Neural progenitor cell (in vitro differentiated cells): ENCODE measurements at regions not wholly inside any gene's neighbourhood (a gene's known extent, or its start where the extent isn't known, plus 50 kb on each side); places are given as distances from the start of the nearest gene placed in this dataset.

Source experiments
- DNase-seq: peaks from one replicate; pipeline ENCODE4 v3.0.0-alpha.2; 2016; ENCODE audit warnings: low spot score
- H2AFZ ChIP-seq: fragments of 200-600 bp; sonication (generic); replicated peaks from 2 replicates; pipeline ENCODE4 v1.6.1; 2016; ENCODE audit warnings: antibody characterized with exemption
- H3F3A ChIP-seq: fragments of 200-600 bp; sonication (generic); 2 replicates; pipeline ENCODE4 v1.6.1; 2016; ENCODE audit warnings: antibody characterized with exemption, low read depth
- H3K27ac ChIP-seq: fragments of 200-600 bp; sonication (generic); 2 replicates; pipeline ENCODE4 v1.5.1; 2016; ENCODE audit warnings: mild to moderate bottlenecking
- H3K27me3 ChIP-seq: fragments of 200-600 bp; sonication (generic); 2 replicates; pipeline ENCODE4 v1.6.1; 2016; ENCODE audit warnings: mild to moderate bottlenecking, moderate library complexity
- H3K36me3 ChIP-seq: fragments of 200-600 bp; sonication (generic); 2 replicates; pipeline ENCODE4 v1.5.1; 2016
- H3K4me1 ChIP-seq: fragments of 200-600 bp; sonication (generic); 2 replicates; pipeline ENCODE4 v1.6.1; 2016; ENCODE audit warnings: mixed run types
- H3K4me2 ChIP-seq: fragments of 200-600 bp; sonication (generic); 2 replicates; pipeline ENCODE4 v1.6.1; 2016
- H3K4me3 ChIP-seq: fragments of 200-600 bp; sonication (generic); 2 replicates; pipeline ENCODE4 v1.5.1; 2016
- H3K79me2 ChIP-seq: fragments of 200-600 bp; sonication (generic); 2 replicates; pipeline ENCODE4 v1.6.1; 2016; ENCODE audit warnings: low read depth
- H3K9ac ChIP-seq: fragments of 200-600 bp; sonication (generic); 2 replicates; pipeline ENCODE4 v1.6.1; 2016
- H3K9me3 ChIP-seq: fragments of 200-600 bp; sonication (generic); 2 replicates; pipeline ENCODE4 v1.5.1; 2016; ENCODE audit warnings: low read depth
- H4K20me1 ChIP-seq: fragments of 200-600 bp; sonication (generic); 2 replicates; pipeline ENCODE4 v1.6.1; 2016; ENCODE audit warnings: low read depth
- H3K27ac Mint-ChIP-seq: 3 replicates; pipeline ENCODE4 v1.8.0; 2021; ENCODE audit warnings: mixed read lengths
- H3K27me3 Mint-ChIP-seq: 2 replicates; pipeline ENCODE4 v1.8.0; 2022; ENCODE audit warnings: low read depth, mild to moderate bottlenecking, inconsistent platforms, moderate library complexity, mixed read lengths; ENCODE audit not compliant: insufficient read depth
- H3K36me3 Mint-ChIP-seq: 3 replicates; pipeline ENCODE4 v1.8.0; 2021; ENCODE audit warnings: mixed read lengths
- H3K4me1 Mint-ChIP-seq: 3 replicates; pipeline ENCODE4 v1.8.0; 2021; ENCODE audit warnings: mixed read lengths
- H3K4me3 Mint-ChIP-seq: 3 replicates; pipeline ENCODE4 v1.8.0; 2021; ENCODE audit warnings: mild to moderate bottlenecking, moderate library complexity, mixed read lengths
- H3K9me3 Mint-ChIP-seq: 3 replicates; pipeline ENCODE4 v1.8.0; 2020; ENCODE audit warnings: mixed read lengths
- EZH2 ChIP-seq: fragments of 200-600 bp; sonication (generic); IDR thresholded peaks from 2 replicates; pipeline ENCODE4 v1.6.1; 2017; ENCODE audit warnings: antibody characterized with exemption, mild to moderate bottlenecking, moderate library complexity
- EZH2phosphoT487 ChIP-seq: fragments of 200-600 bp; sonication (generic); IDR thresholded peaks from 2 replicates; pipeline ENCODE4 v1.6.1; 2017; ENCODE audit warnings: antibody characterized with exemption
- TF ChIP-seq, protein P1 (sequence below): fragments of 200-600 bp; sonication (generic); IDR thresholded peaks from 2 replicates; pipeline ENCODE4 v1.5.1; 2017; ENCODE audit warnings: antibody characterized with exemption, mild to moderate bottlenecking

GRCh38 chr17:77422104-77422747 lies 281.5 kb downstream of the SEC14L1 start:
- TF ChIP-seq EZH2 = no peak
- TF ChIP-seq, protein P1, sequence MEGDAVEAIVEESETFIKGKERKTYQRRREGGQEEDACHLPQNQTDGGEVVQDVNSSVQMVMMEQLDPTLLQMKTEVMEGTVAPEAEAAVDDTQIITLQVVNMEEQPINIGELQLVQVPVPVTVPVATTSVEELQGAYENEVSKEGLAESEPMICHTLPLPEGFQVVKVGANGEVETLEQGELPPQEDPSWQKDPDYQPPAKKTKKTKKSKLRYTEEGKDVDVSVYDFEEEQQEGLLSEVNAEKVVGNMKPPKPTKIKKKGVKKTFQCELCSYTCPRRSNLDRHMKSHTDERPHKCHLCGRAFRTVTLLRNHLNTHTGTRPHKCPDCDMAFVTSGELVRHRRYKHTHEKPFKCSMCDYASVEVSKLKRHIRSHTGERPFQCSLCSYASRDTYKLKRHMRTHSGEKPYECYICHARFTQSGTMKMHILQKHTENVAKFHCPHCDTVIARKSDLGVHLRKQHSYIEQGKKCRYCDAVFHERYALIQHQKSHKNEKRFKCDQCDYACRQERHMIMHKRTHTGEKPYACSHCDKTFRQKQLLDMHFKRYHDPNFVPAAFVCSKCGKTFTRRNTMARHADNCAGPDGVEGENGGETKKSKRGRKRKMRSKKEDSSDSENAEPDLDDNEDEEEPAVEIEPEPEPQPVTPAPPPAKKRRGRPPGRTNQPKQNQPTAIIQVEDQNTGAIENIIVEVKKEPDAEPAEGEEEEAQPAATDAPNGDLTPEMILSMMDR = no peak
- TF ChIP-seq EZH2phosphoT487 = no peak
- no peak overlapping the region for H3K9ac ChIP-seq

DNA sequence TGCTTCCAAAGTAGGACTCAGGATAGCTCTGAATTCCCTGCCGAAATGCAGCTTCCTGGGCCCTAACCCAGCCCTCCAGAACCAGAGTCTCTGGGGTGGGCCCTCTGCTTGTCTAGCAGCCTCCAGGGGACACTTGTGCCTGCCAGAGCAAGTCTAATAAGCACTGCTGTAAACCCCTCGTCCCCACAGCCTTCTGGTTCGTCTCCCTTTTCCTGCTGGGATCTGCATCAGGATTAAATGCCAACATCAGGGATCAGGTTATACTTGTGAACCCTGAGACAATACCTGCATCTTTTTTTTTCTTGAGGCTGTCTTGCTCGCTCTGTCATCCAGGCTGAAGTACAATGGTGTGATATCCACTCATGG lies 282.0 kb downstream of the SEC14L1 start:
- no peaks in the 10 kb centered on the region for H3K36me3 ChIP-seq
- DNase-seq = no peak
- Mint-ChIP-seq H3K4me3 (no peak overlapping the region), H3K27me3 (peaks cover 8% of the 10 kb centered on the region), H3K4me1 (peaks cover 59% of the 10 kb centered on the region), H3K27ac (peak overlapping the region; percentile 25), H3K9me3 (no peaks in the 10 kb centered on the region), H3K36me3 (no peaks in the 10 kb centered on the region)
- H3F3A ChIP-seq = peaks cover 17% of the 10 kb centered on the region
- H3K9ac ChIP-seq = no peak overlapping the region
- H3K4me1 ChIP-seq = peaks cover 65% of the 10 kb centered on the region
- H4K20me1 ChIP-seq = peaks cover 100% of the 10 kb centered on the region
- TF ChIP-seq, protein P1 = no peak
- TF ChIP-seq EZH2 (no peak), EZH2phosphoT487 (no peak)
- no peak overlapping the region for H2AFZ ChIP-seq
- H3K4me2 ChIP-seq = no peak overlapping the region
- H3K79me2 ChIP-seq = peaks cover 86% of the 10 kb centered on the region
- no peaks in the 10 kb centered on the region for H3K9me3 ChIP-seq
- H3K27ac ChIP-seq = no peak overlapping the region
- no peak overlapping the region for H3K4me3 ChIP-seq
- H3K27me3 ChIP-seq = no peaks in the 10 kb centered on the region

More at GRCh38 chr17:77422104-77422747, 281.5 kb downstream of the SEC14L1 start:
- peaks cover 59% of the 10 kb centered on the region for H3K4me1 Mint-ChIP-seq
- Histone ChIP-seq H2AFZ (no peak overlapping the region), H3K4me2 (peak overlapping the region; percentile 59), H3K27me3 (no peaks in the 10 kb centered on the region), H3K4me3 (no peak overlapping the region), H3K9me3 (no peaks in the 10 kb centered on the region), H4K20me1 (peaks cover 100% of the 10 kb centered on the region), H3K4me1 (peaks cover 65% of the 10 kb centered on the region), H3K27ac (no peak overlapping the region), H3K79me2 (peaks cover 84% of the 10 kb centered on the region), H3F3A (peaks cover 17% of the 10 kb centered on the region), H3K36me3 (no peaks in the 10 kb centered on the region)
- H3K4me3 Mint-ChIP-seq = no peak overlapping the region
- no peaks in the 10 kb centered on the region for H3K36me3 Mint-ChIP-seq
- no peak for DNase-seq
- no peaks in the 10 kb centered on the region for H3K9me3 Mint-ChIP-seq
- no peak overlapping the region for H3K27ac Mint-ChIP-seq
- H3K27me3 Mint-ChIP-seq = peaks cover 7% of the 10 kb centered on the region

- no peaks in the 10 kb centered on the region for H3K36me3 Mint-ChIP-seq
- H3K27me3 Mint-ChIP-seq = peaks cover 8% of the 10 kb centered on the region
- peak overlapping the region; percentile 57 for H3K27ac Mint-ChIP-seq
- no peaks in the 10 kb centered on the region for H3K9me3 ChIP-seq
- no peaks in the 10 kb centered on the region for H3K36me3 ChIP-seq
- no peak for DNase-seq
- no peak overlapping the region for H3K4me3 Mint-ChIP-seq
- no peaks in the 10 kb centered on the region for H3K27me3 ChIP-seq
- no peak overlapping the region for H3K4me3 ChIP-seq
- no peak overlapping the region for H3K27ac ChIP-seq
- no peak for TF ChIP-seq EZH2
- TF ChIP-seq, protein P1 = no peak
- no peaks in the 10 kb centered on the region for H3K9me3 Mint-ChIP-seq
- peaks cover 65% of the 10 kb centered on the region for H3K4me1 ChIP-seq
- no peak overlapping the region for H3K4me2 ChIP-seq
- no peak overlapping the region for H2AFZ ChIP-seq
- peaks cover 21% of the 10 kb centered on the region for H3F3A ChIP-seq
- H3K4me1 Mint-ChIP-seq = peaks cover 59% of the 10 kb centered on the region
- peaks cover 100% of the 10 kb centered on the region for H4K20me1 ChIP-seq
- H3K79me2 ChIP-seq = peaks cover 83% of the 10 kb centered on the region
- H3K9ac ChIP-seq = no peak overlapping the region
Measured at GRCh38 chr17:77423589-77424451, 283.1 kb downstream of the SEC14L1 start.
